B cell (primary cell): ENCODE measurements at regions not wholly inside any gene's neighbourhood (a gene's known extent, or its start where the extent isn't known, plus 50 kb on each side); places are given as distances from the start of the nearest gene placed in this dataset.

ENCODE experiments used
- EZH2 ChIP-seq: IDR thresholded peaks from 2 replicates; pipeline ENCODE4 v1.6.1; 2012; ENCODE audit warnings: borderline replicate concordance, low read depth, mild to moderate bottlenecking, moderate library complexity, low read length; ENCODE audit not compliant: insufficient read depth, poor library complexity, severe bottlenecking
- TF ChIP-seq, protein P1 (sequence below): fragments of 200-600 bp; IDR thresholded peaks from one replicate; pipeline ENCODE4 v1.8.0; 2022; ENCODE audit warnings: antibody characterized with exemption, mild to moderate bottlenecking

DNA sequence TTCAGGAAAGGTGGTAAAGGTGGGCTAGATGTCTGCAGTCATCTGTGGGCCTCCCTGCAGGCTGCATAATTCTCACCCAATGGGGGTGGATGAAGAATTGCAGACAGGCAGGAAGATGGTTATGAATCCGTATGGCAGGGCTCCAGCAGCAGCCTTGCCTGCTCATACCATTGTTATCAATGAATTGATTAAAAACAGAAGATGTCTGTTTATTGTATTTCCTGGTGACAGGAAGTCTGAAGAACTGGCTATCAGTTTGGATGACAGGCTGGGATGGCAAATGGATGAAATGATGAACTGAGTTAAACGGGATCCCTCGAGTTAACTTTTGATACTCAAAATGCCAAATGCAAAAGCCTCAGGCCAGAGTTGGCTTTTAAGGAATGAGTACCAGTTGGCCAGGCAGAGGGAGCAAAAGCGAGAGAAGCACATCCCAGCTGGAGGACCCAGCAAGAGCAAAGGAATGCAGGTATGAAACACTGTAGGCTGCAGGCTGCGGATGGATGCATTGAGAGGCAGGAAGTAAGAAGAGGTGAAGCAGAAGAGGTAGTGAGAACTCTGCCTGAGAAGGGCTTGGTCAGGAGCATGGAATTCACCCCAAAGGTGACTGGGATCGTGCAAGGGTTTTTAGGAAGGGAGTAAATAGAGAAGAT lies 550.0 kb upstream of the TBX3 start:
- TF ChIP-seq, protein P1, sequence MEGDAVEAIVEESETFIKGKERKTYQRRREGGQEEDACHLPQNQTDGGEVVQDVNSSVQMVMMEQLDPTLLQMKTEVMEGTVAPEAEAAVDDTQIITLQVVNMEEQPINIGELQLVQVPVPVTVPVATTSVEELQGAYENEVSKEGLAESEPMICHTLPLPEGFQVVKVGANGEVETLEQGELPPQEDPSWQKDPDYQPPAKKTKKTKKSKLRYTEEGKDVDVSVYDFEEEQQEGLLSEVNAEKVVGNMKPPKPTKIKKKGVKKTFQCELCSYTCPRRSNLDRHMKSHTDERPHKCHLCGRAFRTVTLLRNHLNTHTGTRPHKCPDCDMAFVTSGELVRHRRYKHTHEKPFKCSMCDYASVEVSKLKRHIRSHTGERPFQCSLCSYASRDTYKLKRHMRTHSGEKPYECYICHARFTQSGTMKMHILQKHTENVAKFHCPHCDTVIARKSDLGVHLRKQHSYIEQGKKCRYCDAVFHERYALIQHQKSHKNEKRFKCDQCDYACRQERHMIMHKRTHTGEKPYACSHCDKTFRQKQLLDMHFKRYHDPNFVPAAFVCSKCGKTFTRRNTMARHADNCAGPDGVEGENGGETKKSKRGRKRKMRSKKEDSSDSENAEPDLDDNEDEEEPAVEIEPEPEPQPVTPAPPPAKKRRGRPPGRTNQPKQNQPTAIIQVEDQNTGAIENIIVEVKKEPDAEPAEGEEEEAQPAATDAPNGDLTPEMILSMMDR = no peak
- TF ChIP-seq EZH2 = no peak
